Activated effector memory CD4-positive, alpha-beta T cell treated with anti-CD3 and anti-CD28 coated beads, Interleukin-2, amount 50 U/mL, for 16 hours (primary cell): ENCODE measurements at regions not wholly inside any gene's neighbourhood (a gene's known extent, or its start where the extent isn't known, plus 50 kb on each side); places are given as distances from the start of the nearest gene placed in this dataset.
A peak's percentile ranks its signal among the peaks of the same experiment; 100 is the strongest.

Experiments used
- DNase-seq: peaks from one replicate; pipeline ENCODE4 v3.0.0-alpha.2; 2020

- DNase-seq: no peak
Measured at GRCh38 chr2:7392076-7392787, 475.0 kb downstream of the RNF144A start.

GRCh38 chr2:7394195-7394594 lies 477.0 kb downstream of the RNF144A start:
- no peak for DNase-seq

GRCh38 chr2:7400628-7401027 lies 483.4 kb downstream of the RNF144A start:
- DNase-seq: no peak

GRCh38 chr2:7403092-7403775 lies 486.0 kb downstream of the RNF144A start:
- DNase-seq: no peak

GRCh38 chr2:7405861-7406715 lies 488.9 kb downstream of the RNF144A start:
- no peak for DNase-seq

- no peak for DNase-seq
Measured at GRCh38 chr2:7407001-7407400, 489.8 kb downstream of the RNF144A start.

- DNase-seq: no peak
Measured at GRCh38 chr2:7407906-7408680, 490.9 kb downstream of the RNF144A start.

- no peak for DNase-seq
Measured at GRCh38 chr2:7411691-7412090, 494.5 kb downstream of the RNF144A start.

GRCh38 chr2:7417845-7418742 lies 500.9 kb downstream of the RNF144A start:
- DNase-seq: no peak

GRCh38 chr2:7419186-7419585 lies 502.0 kb downstream of the RNF144A start:
- DNase-seq: no peak

GRCh38 chr2:7419814-7420311 lies 502.7 kb downstream of the RNF144A start:
- DNase-seq: no peak

GRCh38 chr2:7420530-7420929 lies 503.3 kb downstream of the RNF144A start:
- DNase-seq: no peak

GRCh38 chr2:7424481-7424880 lies 507.3 kb downstream of the RNF144A start:
- DNase-seq: no peak

GRCh38 chr2:7427293-7428060 lies 510.3 kb downstream of the RNF144A start:
- DNase-seq: no peak

GRCh38 chr2:7428454-7429204 lies 511.4 kb downstream of the RNF144A start:
- DNase-seq: no peak

GRCh38 chr2:7429733-7430132 lies 512.5 kb downstream of the RNF144A start:
- DNase-seq: no peak

GRCh38 chr2:7430421-7430868 lies 513.2 kb downstream of the RNF144A start:
- DNase-seq: no peak

- DNase-seq: peak; percentile 75
Measured at GRCh38 chr2:7430869-7431641, 513.8 kb downstream of the RNF144A start.

- no peak for DNase-seq
Measured at GRCh38 chr2:7432436-7432835, 515.2 kb downstream of the RNF144A start.
